ENCODE measurements at regions not wholly inside any gene's neighbourhood (a gene's known extent, or its start where the extent isn't known, plus 50 kb on each side); places are given as distances from the start of the nearest gene placed in this dataset.

GRCh38 chr16:18072161-18072560 lies 264.4 kb downstream of the NPIPA8 start:
- DNase-seq (ENCODE audit: low spot score) (no peak), ATAC-seq (ENCODE audit: low FRiP score) (no peak)
- no peak for TF ChIP-seq CTCF (IDR thresholded peaks at IDR 0.05)

GRCh38 chr16:18069683-18070082 lies 266.9 kb downstream of the NPIPA8 start:
- DNase-seq (ENCODE audit: low spot score) (no peak), ATAC-seq (ENCODE audit: low FRiP score) (no peak)
- TF ChIP-seq CTCF (IDR thresholded peaks at IDR 0.05) = no peak

- ATAC-seq (ENCODE audit: low FRiP score) (no peak), DNase-seq (ENCODE audit: low spot score) (no peak)
- TF ChIP-seq CTCF (IDR thresholded peaks at IDR 0.05) = no peak
Observed at GRCh38 chr16:18068477-18068876, 268.1 kb downstream of the NPIPA8 start.

- ATAC-seq (ENCODE audit: low FRiP score) = no peak
- TF ChIP-seq CTCF (IDR thresholded peaks at IDR 0.05) = no peak
- DNase-seq (ENCODE audit: low spot score) = no peak
Observed at GRCh38 chr16:18062713-18063112, 273.8 kb downstream of the NPIPA8 start.

GRCh38 chr16:18060351-18060750 lies 276.2 kb downstream of the NPIPA8 start:
- no peak for DNase-seq (ENCODE audit: low spot score)
- ATAC-seq (ENCODE audit: low FRiP score) = no peak
- TF ChIP-seq CTCF (IDR thresholded peaks at IDR 0.05) = no peak

- no peak for TF ChIP-seq CTCF (IDR thresholded peaks at IDR 0.05)
- DNase-seq (ENCODE audit: low spot score) = no peak
- ATAC-seq (ENCODE audit: low FRiP score) = no peak
Observed at GRCh38 chr16:18059577-18059976, 277.0 kb downstream of the NPIPA8 start.

- ATAC-seq (ENCODE audit: low FRiP score) (no peak), DNase-seq (ENCODE audit: low spot score) (no peak)
- no peak for TF ChIP-seq CTCF (IDR thresholded peaks at IDR 0.05)
Observed at GRCh38 chr16:18059089-18059488, 277.4 kb downstream of the NPIPA8 start.
